SHP77 treated with DMSO at 0.1 percent for 48 hours (cell line): ENCODE measurements at regions not wholly inside any gene's neighbourhood (a gene's known extent, or its start where the extent isn't known, plus 50 kb on each side); places are given as distances from the start of the nearest gene placed in this dataset.
"Not testable (repeated sequence)": the region's sequence is repeated elsewhere in the genome, so short reads cannot be mapped to it uniquely, and the experiment has no call there.

Source experiments
- DNase-seq: peaks from one replicate; lab custom pipeline; 2025; lab: John Stamatoyannopoulos, UW

DNA sequence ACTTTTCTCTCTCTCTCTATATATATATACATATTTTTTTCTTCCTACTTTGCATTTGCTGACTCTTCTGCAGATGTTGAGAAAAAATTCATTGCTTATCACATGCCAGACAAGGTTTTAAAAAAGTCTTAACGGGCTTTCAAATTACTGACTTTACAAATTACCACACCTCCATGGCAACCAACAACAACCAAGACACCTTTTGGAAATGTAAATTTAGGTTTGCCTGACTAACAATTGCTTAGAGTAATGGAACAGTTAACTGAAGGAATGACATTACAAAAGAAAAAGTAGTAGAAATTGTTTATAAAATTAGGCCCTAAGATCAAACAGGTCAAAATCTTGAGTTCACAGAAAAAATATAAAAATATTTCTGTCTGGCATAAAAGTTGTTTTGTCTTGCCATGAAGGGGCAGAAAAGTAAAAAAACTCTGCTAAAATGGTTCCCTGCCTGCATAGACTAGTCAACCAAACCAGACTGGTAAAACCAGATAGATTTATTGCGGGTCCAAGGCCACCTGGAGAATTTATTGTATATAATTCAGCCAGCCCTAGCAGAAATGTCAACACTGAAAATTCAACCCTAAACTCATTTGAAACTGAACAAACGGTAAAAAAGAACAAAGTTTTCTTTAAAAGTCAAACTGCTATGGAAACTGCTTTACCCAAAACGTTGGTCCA is 92.8 kb upstream of the FRMD1 start:
- DNase-seq: no peak

DNA sequence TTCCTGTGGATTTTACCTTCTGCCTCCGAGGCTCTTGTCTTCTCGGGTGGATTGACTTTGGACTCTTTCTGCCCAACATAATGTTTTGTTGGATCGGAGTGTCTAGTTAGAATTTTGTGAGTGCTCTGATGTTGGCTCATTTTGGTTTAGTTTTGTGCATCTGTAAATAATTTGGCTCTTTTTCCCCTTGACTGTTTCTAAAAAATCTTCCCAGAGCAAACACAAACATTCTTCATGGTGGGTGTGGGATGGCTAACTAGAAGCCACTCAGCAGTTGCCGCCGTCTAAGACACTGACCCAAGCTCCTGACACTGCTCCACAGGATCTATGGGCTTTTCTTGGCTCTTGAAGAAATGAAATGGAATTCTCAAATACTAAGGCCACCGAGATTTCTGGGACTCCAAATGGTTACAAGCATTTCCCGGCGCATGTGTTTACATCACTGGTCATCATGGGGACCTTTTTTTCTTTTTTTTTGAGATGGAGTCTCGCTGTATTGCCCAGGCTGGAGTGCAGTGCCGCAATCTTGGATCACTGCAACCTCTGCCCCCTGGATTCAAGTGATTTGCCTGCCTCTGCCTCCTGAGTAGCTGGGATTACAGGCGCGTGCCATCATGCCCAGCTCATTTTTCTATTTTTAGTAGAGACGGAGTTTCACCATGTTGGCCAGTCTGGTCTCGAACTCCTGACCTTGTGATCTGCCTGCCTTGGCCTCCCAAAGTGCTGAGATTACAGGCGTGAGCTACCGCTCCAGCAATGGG is 92.0 kb upstream of the FRMD1 start:
- DNase-seq: no peak

DNA sequence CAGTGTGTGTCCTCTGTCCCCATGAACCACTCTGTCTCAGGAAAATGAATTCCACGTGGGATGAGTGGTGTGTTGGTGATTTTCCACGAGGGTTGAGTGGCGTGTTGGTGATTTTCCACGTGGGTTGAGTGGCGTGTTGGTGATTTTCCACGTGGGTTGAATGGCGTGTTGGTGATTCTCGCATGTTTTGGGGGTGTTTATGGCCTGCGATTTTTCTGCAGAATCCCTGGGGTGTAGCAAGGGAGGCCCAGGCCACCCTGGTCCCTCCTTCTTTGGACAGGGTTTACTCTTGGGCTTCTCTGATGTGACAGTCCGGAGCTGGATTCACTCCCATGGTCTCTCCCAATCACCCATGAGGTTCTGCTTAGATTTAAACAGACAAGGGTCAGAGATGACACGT is 90.6 kb upstream of the FRMD1 start:
- no peak for DNase-seq

DNA sequence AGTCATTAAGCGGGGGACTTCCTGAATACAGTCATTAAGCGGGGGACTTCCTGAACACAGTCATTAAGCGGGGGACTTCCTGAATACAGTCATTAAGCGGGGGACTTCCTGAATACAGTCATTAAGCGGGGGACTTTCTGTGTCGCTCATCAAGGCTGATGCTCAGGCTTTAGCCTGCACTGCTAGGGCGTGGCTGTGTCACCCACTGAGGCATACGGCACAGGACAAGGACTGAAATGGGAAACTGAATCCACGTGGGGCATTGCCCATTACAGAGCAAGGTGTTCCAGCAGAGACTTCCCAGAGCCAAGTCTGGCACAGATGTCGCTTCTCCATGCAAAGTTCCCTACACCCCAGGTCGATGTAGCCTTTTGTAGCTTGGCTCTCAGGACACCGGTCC is 89.9 kb upstream of the FRMD1 start:
- not testable (repeated sequence) for DNase-seq

DNA sequence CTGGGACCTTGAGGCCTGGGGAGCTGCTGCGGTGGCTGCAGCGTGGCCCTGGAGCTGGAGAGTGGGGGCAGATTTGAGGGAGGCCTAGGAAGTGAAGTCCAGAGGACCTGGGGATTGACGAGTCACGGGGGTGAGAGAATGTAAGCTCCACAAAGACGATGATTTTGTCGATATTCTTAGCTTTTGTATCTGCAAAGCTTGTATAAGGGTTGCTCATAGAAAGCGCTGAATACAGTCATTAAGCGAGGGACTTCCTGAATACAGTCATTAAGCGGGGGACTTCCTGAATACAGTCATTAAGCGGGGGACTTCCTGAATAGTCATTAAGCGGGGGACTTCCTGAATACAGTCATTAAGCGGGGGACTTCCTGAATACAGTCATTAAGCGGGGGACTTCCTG is 89.3 kb upstream of the FRMD1 start:
- DNase-seq: not testable (repeated sequence)

DNA sequence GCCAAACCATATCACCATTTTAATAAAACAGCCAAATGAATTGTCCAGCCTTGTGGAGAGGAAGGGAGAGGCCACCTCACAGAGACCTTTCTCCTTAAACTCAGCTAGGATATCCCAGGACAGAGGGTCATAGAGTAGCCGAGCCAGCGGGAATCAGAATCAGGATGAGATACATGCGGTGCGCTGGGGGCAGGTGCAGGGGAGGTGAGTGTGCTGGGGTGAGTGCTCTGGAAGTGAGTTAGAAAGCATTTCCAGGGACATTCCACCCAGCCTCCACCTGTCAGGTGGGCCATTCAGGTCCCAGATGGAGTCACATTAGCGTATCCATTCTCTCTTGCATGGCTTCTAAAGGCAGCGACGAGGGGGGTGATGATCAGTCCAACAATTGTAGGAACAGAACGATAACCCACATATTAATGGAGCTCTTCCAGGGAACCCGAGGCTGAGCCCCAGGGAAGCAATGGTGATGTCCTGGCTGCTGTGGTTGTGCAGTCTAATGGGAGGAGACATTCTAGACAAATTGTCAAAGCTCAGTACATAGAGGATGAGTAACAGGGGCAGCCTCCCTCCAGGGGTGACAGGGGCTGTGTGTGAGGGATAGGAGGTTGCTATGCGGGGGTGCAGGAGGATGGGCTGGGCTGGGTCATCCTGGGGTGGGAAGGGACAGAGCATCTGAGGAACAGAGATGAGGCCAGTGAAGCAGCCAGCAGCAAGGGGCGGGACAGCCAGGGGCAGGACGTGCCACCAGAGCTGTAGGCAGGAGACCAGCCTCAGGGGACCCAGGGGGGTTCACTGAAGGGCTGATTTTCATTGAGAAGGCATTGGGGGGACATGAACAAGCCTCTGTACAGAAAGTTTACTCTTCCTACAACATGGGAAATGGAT is 88.7 kb upstream of the FRMD1 start:
- no peak for DNase-seq

DNA sequence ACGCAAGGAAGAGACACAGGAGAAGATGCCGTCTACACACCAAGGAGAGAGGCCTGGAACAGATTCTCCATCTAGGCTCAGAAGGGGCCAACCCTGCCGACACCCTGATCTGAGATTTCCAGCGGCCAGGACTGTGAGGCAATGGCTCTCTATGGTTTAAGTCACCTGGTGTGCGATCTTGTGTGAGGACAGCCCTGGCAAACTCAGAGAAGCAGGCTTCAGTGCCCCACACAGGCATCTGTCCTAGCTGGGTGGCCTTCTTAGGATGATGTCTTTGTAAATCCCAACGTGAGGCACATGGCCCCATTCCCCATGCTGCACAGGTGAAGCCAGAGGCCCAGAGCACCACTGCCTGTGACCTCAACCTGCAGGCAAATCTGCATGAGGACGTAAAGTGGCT is 87.6 kb upstream of the FRMD1 start:
- DNase-seq: no peak

DNA sequence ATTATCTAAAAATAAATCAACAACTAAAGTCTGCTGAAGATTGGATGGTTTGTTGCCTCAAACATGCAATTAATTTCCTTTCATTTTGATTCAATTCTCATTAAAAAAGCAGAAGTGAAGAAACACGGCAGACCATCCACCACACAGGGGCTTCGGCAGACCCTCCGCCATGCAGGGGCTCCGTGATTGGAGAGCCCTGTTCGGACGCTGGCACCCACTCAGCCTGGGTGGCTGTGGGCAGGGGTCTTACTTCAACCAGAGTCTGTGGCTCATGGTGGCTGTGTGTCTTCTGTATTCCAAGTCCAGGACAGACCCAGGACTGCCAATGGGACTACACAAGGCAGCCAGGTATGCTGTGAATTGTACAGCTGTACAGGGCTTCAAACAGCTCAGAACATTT is 86.9 kb upstream of the FRMD1 start:
- DNase-seq: no peak

DNA sequence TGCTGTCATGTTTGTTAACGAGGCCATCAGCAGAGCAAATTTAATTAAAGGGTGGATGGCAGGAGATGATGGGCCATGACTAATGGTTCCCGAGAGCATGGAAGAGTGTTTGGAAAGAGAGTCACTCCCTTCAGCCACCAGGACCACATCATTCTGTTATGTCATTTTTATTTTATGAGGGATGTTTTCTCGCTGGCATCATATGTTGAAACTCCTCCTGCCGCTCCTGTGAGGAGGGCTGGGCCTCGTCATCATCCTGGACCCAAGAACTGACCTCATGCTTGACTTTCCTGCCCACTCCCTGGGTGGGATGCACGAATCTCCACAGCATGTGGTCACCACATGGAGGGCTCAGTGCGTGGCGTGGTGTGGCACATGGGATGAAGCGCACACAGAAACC is 86.4 kb upstream of the FRMD1 start:
- DNase-seq: no peak

DNA sequence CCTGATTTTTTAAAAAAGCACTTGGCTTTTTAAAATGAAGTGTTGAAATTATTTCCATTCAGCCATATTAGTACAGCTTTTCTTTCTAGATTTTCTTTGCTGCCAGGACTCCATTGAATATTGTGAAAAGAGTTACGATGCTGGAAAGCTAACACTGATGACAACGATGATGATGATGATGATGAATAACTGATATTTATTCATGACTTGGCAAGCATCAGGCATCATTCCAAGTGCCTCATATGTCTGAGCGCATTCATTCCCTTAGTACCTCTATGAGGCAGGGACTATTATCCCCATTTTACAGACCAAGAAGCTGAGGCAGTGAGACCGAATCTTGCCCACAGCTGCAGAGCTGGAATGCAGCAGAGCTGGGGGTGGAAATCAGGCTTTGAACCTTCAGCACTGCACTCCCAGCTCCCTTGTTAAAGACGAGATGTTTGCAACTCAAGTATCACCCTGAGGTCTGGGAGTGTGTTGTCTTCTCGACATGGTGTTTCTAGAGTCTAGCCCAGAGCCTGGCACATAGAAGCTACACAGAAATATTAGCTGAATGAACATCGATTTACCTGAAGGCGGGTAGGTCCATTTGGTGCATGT is 85.5 kb upstream of the FRMD1 start:
- DNase-seq: no peak

DNA sequence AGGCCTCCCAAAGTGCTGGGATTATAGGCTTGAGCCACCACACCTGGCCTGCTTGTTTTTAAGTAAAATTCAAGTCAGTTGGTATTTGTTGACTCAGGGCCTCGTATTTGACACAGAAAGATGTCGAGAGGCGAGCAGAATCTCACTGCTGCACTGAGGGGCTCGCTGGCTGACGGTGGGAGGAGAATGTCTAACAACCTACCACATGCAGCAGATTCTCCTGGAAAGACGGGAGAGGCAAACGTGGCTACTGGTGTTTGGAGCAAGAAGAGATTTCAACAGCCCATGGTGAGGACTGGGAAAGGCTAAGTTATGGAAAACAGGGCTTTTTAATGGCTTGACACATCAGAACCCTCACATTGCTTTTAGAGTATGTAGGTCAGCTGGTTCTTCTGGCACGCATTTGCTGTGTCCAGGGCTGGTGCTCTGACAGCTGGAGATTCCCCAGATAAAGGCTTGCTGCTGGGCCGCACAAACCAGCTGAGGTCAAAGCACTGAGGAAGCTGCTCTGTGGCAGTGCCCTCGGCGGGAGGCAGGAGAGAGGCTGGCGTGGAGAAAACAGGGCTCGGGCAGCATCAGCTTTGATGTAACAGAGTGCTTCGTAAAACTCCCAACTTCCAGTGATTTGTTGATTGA is 84.2 kb upstream of the FRMD1 start:
- no peak for DNase-seq

DNA sequence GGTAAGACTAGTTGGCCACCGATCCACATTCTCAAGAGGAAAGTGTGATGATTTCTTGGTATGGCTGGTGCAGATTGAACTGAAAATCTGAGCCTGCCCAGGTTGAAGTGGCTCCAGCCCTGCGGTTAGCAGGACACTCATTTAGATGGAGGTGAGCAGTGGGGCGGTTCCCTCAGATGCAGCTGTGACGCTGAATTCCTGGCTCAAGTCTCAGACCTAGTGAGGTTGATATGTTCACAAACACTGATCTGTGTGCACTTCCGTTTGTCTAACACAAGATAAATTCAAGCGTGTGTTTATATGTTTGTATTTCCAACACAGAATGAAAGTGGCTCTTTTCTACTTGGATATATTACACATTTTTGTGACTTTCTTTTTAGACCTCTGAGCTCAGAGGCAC is 83.4 kb upstream of the FRMD1 start:
- no peak for DNase-seq

DNA sequence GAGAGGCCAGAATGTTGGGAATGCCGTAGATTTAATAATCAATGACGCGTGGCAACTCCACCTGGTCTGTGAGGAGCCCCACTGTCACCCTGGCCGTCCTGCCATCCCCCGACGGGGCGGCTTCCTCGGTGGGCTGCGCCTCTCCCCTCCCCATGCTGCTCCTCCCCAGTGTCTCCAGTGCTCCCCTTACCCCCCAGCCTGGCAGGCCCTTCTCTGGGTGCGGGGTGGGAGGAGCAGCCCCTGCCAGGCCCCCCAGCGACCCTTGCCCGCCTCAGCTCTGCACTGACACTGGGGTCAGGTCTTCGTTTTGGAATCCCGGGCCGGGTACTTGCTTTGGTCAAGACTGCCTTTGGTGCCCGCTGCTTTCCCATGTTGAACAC is 82.3 kb upstream of the FRMD1 start:
- no peak for DNase-seq

DNA sequence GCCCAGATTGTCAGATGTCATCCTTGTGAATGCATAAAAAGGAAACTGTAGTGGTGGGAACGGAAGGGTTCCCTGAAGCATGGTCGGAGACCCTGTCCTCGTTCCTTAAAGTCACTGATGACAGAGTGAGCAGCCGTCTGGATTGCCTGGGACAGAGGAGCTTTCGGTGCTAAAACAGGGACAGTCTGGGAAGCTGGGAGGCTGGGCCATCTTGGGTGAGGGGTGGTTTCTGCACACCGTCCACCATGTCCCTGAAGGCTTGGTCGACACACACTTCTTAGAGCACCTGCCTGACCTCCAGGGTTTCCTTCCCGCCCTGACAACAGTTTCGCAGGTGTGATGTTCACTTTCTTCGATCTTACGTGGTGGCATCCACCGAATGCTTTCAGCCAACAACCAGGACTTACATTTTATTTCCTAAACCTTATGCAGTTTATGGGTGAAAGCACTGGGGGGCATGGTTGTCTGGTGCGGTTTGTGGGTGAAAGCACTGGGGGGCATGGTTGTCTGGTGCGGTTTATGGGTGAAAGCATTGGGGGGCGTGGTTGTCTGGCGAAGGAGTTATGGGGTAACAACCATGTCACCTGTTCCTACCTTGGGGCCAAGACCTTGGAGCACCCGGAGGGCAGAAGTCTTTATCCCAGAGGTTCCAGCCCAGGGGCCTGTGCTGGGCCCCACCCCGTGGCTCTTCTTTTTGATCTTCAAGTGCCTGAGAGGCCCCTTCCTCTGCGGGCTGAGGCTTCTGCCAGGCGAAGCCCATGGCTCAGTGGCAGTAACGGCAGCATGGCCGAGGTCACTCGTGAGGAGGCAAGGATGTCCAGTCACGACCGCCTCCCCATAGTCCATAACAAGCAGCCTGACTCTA is 81.7 kb upstream of the FRMD1 start:
- no peak for DNase-seq

DNA sequence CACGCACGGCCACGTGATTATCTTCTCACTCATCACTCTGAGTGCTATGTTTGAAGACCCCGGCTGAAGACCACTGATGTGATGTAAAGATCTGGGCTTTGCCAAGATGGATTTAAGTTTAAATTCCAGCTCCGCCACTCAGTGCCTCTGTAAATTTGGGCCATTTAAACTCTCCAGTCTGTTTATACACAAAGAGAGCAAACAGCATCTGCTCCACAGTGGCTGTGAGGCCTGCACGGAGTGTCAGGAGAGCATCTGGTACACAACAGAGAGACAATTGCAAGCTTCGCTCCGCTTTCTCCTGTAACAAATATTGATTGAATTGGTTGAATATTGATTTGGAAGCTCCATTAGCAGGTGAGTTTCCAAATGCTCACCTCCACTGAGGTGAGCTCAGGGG is 80.5 kb upstream of the FRMD1 start:
- no peak for DNase-seq

DNA sequence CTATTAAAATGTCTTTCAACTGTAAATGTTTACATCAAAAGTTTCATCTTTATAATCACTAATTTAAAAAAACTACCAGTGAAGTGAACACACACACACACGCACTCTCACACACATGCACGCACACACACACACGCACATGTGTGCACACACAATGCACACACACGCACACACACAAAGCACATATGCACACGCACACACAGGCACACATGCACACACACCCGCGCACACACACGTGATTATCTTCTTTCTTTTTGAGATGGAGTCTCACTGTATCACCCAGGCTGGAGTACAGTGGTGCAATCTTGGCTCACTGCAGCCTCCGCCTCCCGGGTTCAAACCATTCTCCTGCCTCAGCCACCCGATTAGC is 80.0 kb upstream of the FRMD1 start:
- no peak for DNase-seq

DNA sequence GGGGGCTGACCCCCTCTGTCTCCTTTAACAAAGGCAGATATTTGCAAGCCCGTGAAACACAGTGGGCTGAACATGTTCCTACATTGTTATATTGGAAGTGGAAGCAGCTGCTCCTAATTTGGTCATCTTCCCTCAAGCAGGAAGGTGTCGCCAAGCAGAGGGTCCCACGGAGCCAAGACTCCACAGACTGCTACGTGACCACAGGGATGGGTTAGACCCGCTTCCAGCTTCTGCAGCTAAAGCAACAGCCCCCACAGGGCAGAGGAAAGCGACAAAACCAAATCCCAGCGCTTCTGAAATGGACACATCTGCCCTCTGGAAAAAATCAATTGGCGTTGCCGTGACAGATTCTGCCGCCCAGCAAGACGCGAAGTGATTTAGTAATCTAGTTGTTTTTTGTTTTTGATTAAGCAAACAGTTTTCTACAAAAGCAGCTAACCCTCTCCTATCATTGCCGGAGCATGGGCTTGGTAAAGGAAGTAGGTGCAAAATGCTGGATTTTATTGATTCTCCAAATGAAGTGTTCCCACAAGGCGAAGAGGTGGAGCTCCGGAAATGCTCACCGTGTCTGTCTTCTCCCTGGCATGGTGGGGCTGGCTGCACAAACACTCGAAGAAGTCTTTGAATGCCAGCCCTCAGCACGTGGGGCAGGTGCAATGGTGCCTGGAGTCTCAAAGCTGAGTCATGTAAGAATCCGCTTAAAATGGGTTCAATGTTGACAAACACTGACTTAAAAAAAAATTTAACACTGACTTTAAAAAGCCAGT is 79.4 kb upstream of the FRMD1 start:
- no peak for DNase-seq

DNA sequence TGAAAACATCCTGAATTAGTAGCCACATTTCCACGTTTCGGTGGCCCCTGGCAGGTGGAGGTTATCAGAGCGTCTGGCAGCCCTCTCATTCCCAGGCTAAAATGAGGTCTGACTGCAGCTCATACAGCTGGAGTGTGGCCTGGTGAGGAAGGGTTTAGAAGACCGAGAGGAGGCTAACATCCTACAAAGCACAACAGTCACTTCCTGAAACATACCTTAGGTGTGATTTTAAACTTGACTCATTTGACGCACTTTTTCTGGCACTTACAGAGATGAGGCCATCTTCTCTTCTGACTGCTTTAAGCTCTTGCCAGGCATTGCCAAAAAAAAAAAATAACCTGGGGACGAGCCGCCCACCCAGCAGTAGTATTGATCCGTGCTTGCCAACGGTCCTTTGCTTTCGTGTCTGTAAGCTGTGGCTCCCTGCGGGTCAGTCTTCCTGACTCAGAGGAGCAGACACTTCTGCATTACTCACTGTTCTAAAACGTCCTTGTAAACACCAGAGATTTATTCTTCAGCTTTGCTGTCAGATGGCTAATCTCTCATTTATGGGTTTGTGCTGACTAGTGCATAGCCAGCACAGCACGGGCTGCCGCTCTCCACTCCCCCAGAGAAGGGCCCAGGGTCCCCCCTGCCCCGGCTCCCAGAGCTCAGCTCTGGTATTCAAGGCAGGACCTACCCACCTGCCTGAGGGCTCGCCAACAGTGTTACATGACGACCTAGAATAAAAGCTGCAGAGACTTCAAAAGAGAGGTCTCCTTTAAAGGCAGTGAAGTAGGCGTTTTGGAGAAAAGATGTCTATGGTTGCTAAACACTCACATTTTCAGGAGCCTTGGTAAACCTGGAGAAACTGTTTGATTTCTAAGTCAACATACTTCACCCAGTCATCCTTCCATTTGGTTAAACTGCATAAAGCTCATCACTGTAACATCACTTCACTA is 78.5 kb upstream of the FRMD1 start:
- no peak for DNase-seq

DNA sequence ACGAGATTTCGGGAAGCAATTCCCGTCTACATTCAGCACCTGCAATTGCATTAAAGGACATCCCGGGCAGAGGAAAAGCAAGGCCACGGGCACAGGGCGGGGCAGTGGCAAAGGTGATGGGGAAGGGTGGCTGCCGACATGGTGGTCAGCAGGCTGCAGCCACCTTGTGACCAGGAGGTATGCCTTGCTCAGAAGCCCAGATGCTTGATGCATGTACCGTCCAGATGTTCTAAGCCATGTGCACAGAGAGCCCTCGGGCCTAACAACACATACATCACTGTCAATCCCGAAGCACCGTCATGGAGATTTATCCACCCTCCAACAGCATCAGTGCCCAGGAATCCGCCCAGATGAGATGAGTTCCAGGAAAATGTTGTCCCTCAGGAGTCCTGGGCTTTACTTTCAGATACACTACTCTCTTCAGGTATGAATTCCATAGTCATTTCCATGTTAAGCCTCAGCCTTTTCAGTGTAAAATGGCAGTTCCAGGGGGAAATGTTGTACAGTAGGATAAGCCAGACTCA is 77.8 kb upstream of the FRMD1 start:
- no peak for DNase-seq
